H7 (cell line): ENCODE measurements at regions not wholly inside any gene's neighbourhood (a gene's known extent, or its start where the extent isn't known, plus 50 kb on each side); places are given as distances from the start of the nearest gene placed in this dataset.
A peak's percentile ranks its signal among the peaks of the same experiment; 100 is the strongest.

Experiments used
- DNase-seq: peaks from one replicate; pipeline ENCODE4 v3.0.0; 2012
- H3K27me3 ChIP-seq: 2 replicates; pipeline ENCODE4 v1.6.0; 2011; ENCODE audit warnings: mild to moderate bottlenecking, low read length; ENCODE audit not compliant: control insufficient read depth, insufficient read depth
- H3K36me3 ChIP-seq: replicated peaks from 2 replicates; pipeline ENCODE4 v1.5.1; 2011; ENCODE audit warnings: low read length; ENCODE audit not compliant: control insufficient read depth, insufficient read depth
- H3K4me3 ChIP-seq: 2 replicates; pipeline ENCODE4 v1.5.1; 2011; ENCODE audit warnings: low read depth, mild to moderate bottlenecking, control low read depth, low read length, moderate library complexity; ENCODE audit not compliant: insufficient read depth

GRCh38 chr3:13201851-13202250 lies 128.6 kb upstream of the IQSEC1 start:
- no peak for DNase-seq
- no peaks in the 10 kb centered on the region for H3K36me3 ChIP-seq
- H3K27me3 ChIP-seq, result no peaks in the 10 kb centered on the region
- H3K4me3 ChIP-seq, result no peak overlapping the region

DNA sequence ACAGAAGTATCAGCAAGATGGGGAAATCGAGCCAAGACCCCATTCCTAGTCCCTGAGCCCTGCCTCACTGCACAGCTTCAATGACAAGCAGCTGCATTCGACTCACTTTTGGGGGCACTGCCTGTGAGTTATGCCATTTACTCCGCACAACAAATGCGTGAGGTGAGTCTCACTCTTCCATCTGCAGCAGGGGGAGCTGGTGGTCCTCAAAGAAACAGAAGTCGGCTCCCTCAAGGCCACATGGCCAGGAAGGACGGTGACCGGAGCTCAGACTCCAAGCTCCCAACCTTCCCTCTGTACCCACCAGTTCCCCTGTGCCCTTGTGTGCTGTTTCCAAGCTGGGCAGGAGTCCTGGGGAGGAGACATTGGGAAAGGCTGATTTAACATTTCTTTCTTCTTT lies 127.7 kb upstream of the IQSEC1 start:
- H3K4me3 ChIP-seq, result no peak overlapping the region
- no peaks in the 10 kb centered on the region for H3K27me3 ChIP-seq
- peak; percentile 84 for DNase-seq
- H3K36me3 ChIP-seq, result no peaks in the 10 kb centered on the region

GRCh38 chr3:13200465-13200864 lies 127.2 kb upstream of the IQSEC1 start:
- Histone ChIP-seq H3K36me3 (no peaks in the 10 kb centered on the region), H3K27me3 (no peaks in the 10 kb centered on the region), H3K4me3 (no peak overlapping the region)
- no peak for DNase-seq

GRCh38 chr3:13199899-13200451 lies 126.7 kb upstream of the IQSEC1 start:
- H3K27me3 ChIP-seq, result no peaks in the 10 kb centered on the region
- no peak for DNase-seq
- no peak overlapping the region for H3K4me3 ChIP-seq
- H3K36me3 ChIP-seq, result no peaks in the 10 kb centered on the region

GRCh38 chr3:13199006-13199776 lies 126.0 kb upstream of the IQSEC1 start:
- Histone ChIP-seq H3K27me3 (no peaks in the 10 kb centered on the region), H3K4me3 (no peak overlapping the region), H3K36me3 (no peaks in the 10 kb centered on the region)
- no peak for DNase-seq

GRCh38 chr3:13198264-13198879 lies 125.1 kb upstream of the IQSEC1 start:
- H3K27me3 ChIP-seq, result no peaks in the 10 kb centered on the region
- no peak for DNase-seq
- no peak overlapping the region for H3K4me3 ChIP-seq
- no peaks in the 10 kb centered on the region for H3K36me3 ChIP-seq

- Histone ChIP-seq H3K4me3 (no peak overlapping the region), H3K36me3 (no peaks in the 10 kb centered on the region), H3K27me3 (no peaks in the 10 kb centered on the region)
- DNase-seq, result no peak
These were observed 124.6 kb upstream of the IQSEC1 start for GRCh38 chr3:13197795-13198194.

GRCh38 chr3:13197281-13197680 lies 124.1 kb upstream of the IQSEC1 start:
- no peak overlapping the region for H3K4me3 ChIP-seq
- no peak for DNase-seq
- no peaks in the 10 kb centered on the region for H3K27me3 ChIP-seq
- no peaks in the 10 kb centered on the region for H3K36me3 ChIP-seq

GRCh38 chr3:13195374-13195773 lies 122.1 kb upstream of the IQSEC1 start:
- no peaks in the 10 kb centered on the region for H3K36me3 ChIP-seq
- no peak overlapping the region for H3K4me3 ChIP-seq
- no peak for DNase-seq
- H3K27me3 ChIP-seq, result no peaks in the 10 kb centered on the region

- peak; percentile 52 for DNase-seq
- Histone ChIP-seq H3K4me3 (no peak overlapping the region), H3K36me3 (no peaks in the 10 kb centered on the region), H3K27me3 (no peaks in the 10 kb centered on the region)
These were observed 121.3 kb upstream of the IQSEC1 start for GRCh38 chr3:13194285-13195209.

- DNase-seq, result peak; percentile 66
- Histone ChIP-seq H3K27me3 (no peaks in the 10 kb centered on the region), H3K4me3 (no peak overlapping the region), H3K36me3 (no peaks in the 10 kb centered on the region)
These were observed 120.4 kb upstream of the IQSEC1 start for GRCh38 chr3:13193320-13194284.

GRCh38 chr3:13192471-13193213 lies 119.4 kb upstream of the IQSEC1 start:
- H3K27me3 ChIP-seq, result no peaks in the 10 kb centered on the region
- H3K4me3 ChIP-seq, result no peak overlapping the region
- no peaks in the 10 kb centered on the region for H3K36me3 ChIP-seq
- DNase-seq, result peak; percentile 83

- H3K36me3 ChIP-seq, result no peaks in the 10 kb centered on the region
- H3K27me3 ChIP-seq, result no peaks in the 10 kb centered on the region
- no peak overlapping the region for H3K4me3 ChIP-seq
- DNase-seq, result no peak
These were observed 117.8 kb upstream of the IQSEC1 start for GRCh38 chr3:13191016-13191415.
